GM12878 (cell line): ENCODE measurements at regions not wholly inside any gene's neighbourhood (a gene's known extent, or its start where the extent isn't known, plus 50 kb on each side); places are given as distances from the start of the nearest gene placed in this dataset.

Experiments used
- ATAC-seq: fragments of 200-7000 bp; cut with Tn5 transposase; 3 replicates; pipeline ENCODE4 v1.9.1; 2020; ENCODE audit warnings: mild to moderate bottlenecking, moderate library complexity
- BruUV-seq: library from RNA; stranded (reverse); fragments of 400-500 nt; replicated peaks from 2 replicates; lab custom pipeline; 2021; lab: Mats Ljungman, UMichigan
- CTCF ChIA-PET: fragments of 300-600 bp; sonication (Branson Sonifier 250); formaldehyde crosslinking; extraction: SDS; loops from one replicate; lab custom pipeline; 2021; ENCODE audit warnings: inconsistent platforms; lab: Yijun Ruan, JAX
- POLR2A ChIA-PET: fragments of 350-600 bp; formaldehyde crosslinking; extraction: SDS; loops from one replicate; lab custom pipeline; 2021; ENCODE audit warnings: inconsistent platforms; lab: Charles Lee
- RAD21 ChIA-PET: fragments of 300-600 bp; sonication (Branson Sonifier 250); formaldehyde crosslinking; loops from one replicate; lab custom pipeline; 2023; ENCODE audit warnings: antibody characterized with exemption; ENCODE audit not compliant: unreplicated experiment; lab: Charles Lee
- SMC1A ChIA-PET: fragments of 300-600 bp; sonication (Branson Sonifier 250); formaldehyde crosslinking; loops from one replicate; lab custom pipeline; 2023; ENCODE audit not compliant: unreplicated experiment, uncharacterized antibody; lab: Charles Lee
- DNase-seq: peaks from one replicate; pipeline ENCODE4 v3.0.0-alpha.2; 2011; ENCODE audit warnings: low read depth, low spot score
- FAIRE-seq: peaks from 3 replicates; lab custom pipeline; 2011; peaks lifted over from hg19 to GRCh38; lab: Jason Lieb, UNC
- H2AFZ ChIP-seq: 2 replicates; pipeline ENCODE4 v1.6.0; 2011; ENCODE audit warnings: low read depth, low read length, control low read depth; ENCODE audit not compliant: control insufficient read depth
- H3K27ac ChIP-seq: 2 replicates; pipeline ENCODE4 v1.5.1; 2011; ENCODE audit warnings: control low read depth; ENCODE audit not compliant: control insufficient read depth, insufficient read depth
- H3K27me3 ChIP-seq, 2 experiments: replicated peaks in 1 of 2; 2 replicates each; pipeline versions ENCODE4 v1.6.0 to v1.6.1; 2011; ENCODE audit warnings: low read length in 1 of 2; ENCODE audit not compliant: control insufficient read depth in 2 of 2, insufficient read depth in 2 of 2
- H3K36me3 ChIP-seq, 2 experiments: 2 replicates each; pipeline ENCODE4 v1.5.1; 2011; ENCODE audit warnings: low read length in 1 of 2; ENCODE audit not compliant: control insufficient read depth in 2 of 2, insufficient read depth in 2 of 2
- H3K4me1 ChIP-seq: 2 replicates; pipeline ENCODE4 v1.6.1; 2011; ENCODE audit warnings: mild to moderate bottlenecking, low read length, moderate library complexity, mixed read lengths; ENCODE audit not compliant: control insufficient read depth, insufficient read depth
- H3K4me2 ChIP-seq: 2 replicates; pipeline ENCODE4 v1.6.0; 2011; ENCODE audit warnings: control low read depth; ENCODE audit not compliant: control insufficient read depth, insufficient read depth
- H3K4me3 ChIP-seq: fragments of 200-600 bp; sonication (generic); 2 replicates; pipeline ENCODE4 v1.5.1; 2016
- H3K79me2 ChIP-seq: 2 replicates; pipeline ENCODE4 v1.6.0; 2011; ENCODE audit warnings: low read length; ENCODE audit not compliant: control insufficient read depth, insufficient read depth
- H3K9ac ChIP-seq: 2 replicates; pipeline ENCODE4 v1.8.0; 2011; ENCODE audit warnings: low read length, control low read depth, mixed read lengths; ENCODE audit not compliant: control insufficient read depth, insufficient read depth
- H3K9me3 ChIP-seq: replicated peaks from 3 replicates; pipeline ENCODE4 v1.5.1; 2011; ENCODE audit warnings: mild to moderate bottlenecking, low read length; ENCODE audit not compliant: control insufficient read depth, insufficient read depth
- H4K20me1 ChIP-seq: 2 replicates; pipeline ENCODE4 v1.6.0; 2011; ENCODE audit not compliant: control insufficient read depth, insufficient read depth
- CBFB ChIP-seq: IDR thresholded peaks from 2 replicates; pipeline ENCODE4 v1.6.1; 2016; ENCODE audit warnings: antibody characterized with exemption, low read depth
- CEBPB ChIP-seq, 2 experiments: fragments of 150-350 bp in 1 of 2; IDR thresholded peaks; 2 replicates each; pipeline ENCODE4 v1.6.1; 2012 to 2014; ENCODE audit warnings: low read depth in 2 of 2, low read length in 2 of 2, borderline replicate concordance in 1 of 2, inconsistent platforms in 1 of 2
- E4F1 ChIP-seq: fragments of 450-650 bp; IDR thresholded peaks from 2 replicates; pipeline ENCODE4 v1.6.1; 2018; ENCODE audit warnings: borderline replicate concordance, mild to moderate bottlenecking; ENCODE audit not compliant: partially characterized antibody
- GATAD2B ChIP-seq: fragments of 450-650 bp; conservative IDR thresholded peaks from 2 replicates; pipeline ENCODE4 v1.6.1; 2017; ENCODE audit warnings: low read depth, mild to moderate bottlenecking, moderate library complexity
- HDAC2 ChIP-seq: fragments of 200-600 bp; sonication (generic); IDR thresholded peaks from 2 replicates; pipeline ENCODE4 v1.6.1; 2017
- HDAC6 ChIP-seq: fragments of 200-600 bp; sonication (generic); IDR thresholded peaks from one replicate; pipeline ENCODE4 v1.8.0; 2017; ENCODE audit warnings: antibody characterized with exemption; ENCODE audit not compliant: unreplicated experiment
- PAX8 ChIP-seq: fragments of 450-650 bp; IDR thresholded peaks from 2 replicates; pipeline ENCODE4 v1.6.1; 2017; ENCODE audit warnings: mild to moderate bottlenecking, moderate library complexity
- SMARCA5 ChIP-seq: fragments of 450-650 bp; IDR thresholded peaks from 2 replicates; pipeline ENCODE4 v1.6.1; 2017; ENCODE audit warnings: mild to moderate bottlenecking
- TARDBP ChIP-seq: IDR thresholded peaks from 2 replicates; pipeline ENCODE4 v1.6.1; 2016; ENCODE audit warnings: borderline replicate concordance
- ZSCAN29 ChIP-seq: fragments of 450-650 bp; IDR thresholded peaks from 2 replicates; pipeline ENCODE4 v1.6.1; 2017; ENCODE audit warnings: mild to moderate bottlenecking, moderate library complexity
- WGBS: methylation state at CpG from one replicate; pipeline ENCODE4 v1.1.6; 2016; ENCODE audit warnings: low lambda C conversion rate; ENCODE audit not compliant: insufficient replicate concordance, insufficient coverage; ENCODE audit errors: missing lambda C conversion rate; 5-methylcytosine and 5-hydroxymethylcytosine counted together
- in situ Hi-C: fragments of 300-500 bp; cut with MboI; formaldehyde crosslinking; loops from 9 replicates; pipeline ENCODE4 v1.14.3; 2018; ENCODE audit warnings: mixed read lengths
- intact Hi-C: fragments of 100-400 bp; cut with micrococcal nuclease; formaldehyde crosslinking; loops from one replicate; pipeline ENCODE4 v1.14.2; 2022; ENCODE audit not compliant: unreplicated experiment

- BruUV-seq = no TSS peak
- Histone ChIP-seq H3K79me2 (no peaks in the 10 kb centered on the region), H3K27me3 (no peaks in the 10 kb centered on the region; a peak in 1 of 4 replicates), H3K36me3 (no peaks in the 10 kb centered on the region), H4K20me1 (no peaks in the 10 kb centered on the region), H3K4me2 (no peak overlapping the region), H2AFZ (no peak overlapping the region), H3K27ac (no peak overlapping the region), H3K4me1 (no peaks in the 10 kb centered on the region), H3K9ac (no peak overlapping the region), H3K4me3 (no peak overlapping the region), H3K9me3 (no peaks in the 10 kb centered on the region)
- RAD21 ChIA-PET = interaction anchor here (1.1 kb wide), 1 partner anchor 23 kb away, joined by 4 read pairs; no protein-coding TSS in a partner anchor
- 6% methylated on average over 1 of the region's 1 CpG for whole genome bisulfite sequencing
- TF ChIP-seq TARDBP = no peak
- no peak for TF ChIP-seq SMARCA5
- no peak for TF ChIP-seq CEBPB (IDR thresholded peaks at IDR 0.05; ENCODE audit: borderline replicate concordance in 1 of 2, low read depth in 2 of 2, low read length in 2 of 2)
- TF ChIP-seq CBFB = no peak
- TF ChIP-seq PAX8 = no peak
- no peak for TF ChIP-seq E4F1
- TF ChIP-seq HDAC6 = no peak
- no peak for TF ChIP-seq HDAC2
- TF ChIP-seq GATAD2B = no peak
- TF ChIP-seq ZSCAN29 = no peak
- intact Hi-C loops = no loop called here
- SMC1A ChIA-PET = interaction anchor here (0.7 to 0.9 kb wide), 2 partner anchors 22 to 55 kb away, joined by 3 read pairs; no protein-coding TSS in a partner anchor
- FAIRE-seq (no peak), ATAC-seq (no peak; the same call in 2 of the 3 replicates), DNase-seq (no peak)
- CTCF ChIA-PET = no interaction called here
- POLR2A ChIA-PET = no interaction called here
- in situ Hi-C loops = no loop called here
Observed at GRCh38 chr11:13068211-13068610, 59.1 kb downstream of the RASSF10 start.
